ENCODE measurements at regions not wholly inside any gene's neighbourhood (a gene's known extent, or its start where the extent isn't known, plus 50 kb on each side); places are given as distances from the start of the nearest gene placed in this dataset.

DNA sequence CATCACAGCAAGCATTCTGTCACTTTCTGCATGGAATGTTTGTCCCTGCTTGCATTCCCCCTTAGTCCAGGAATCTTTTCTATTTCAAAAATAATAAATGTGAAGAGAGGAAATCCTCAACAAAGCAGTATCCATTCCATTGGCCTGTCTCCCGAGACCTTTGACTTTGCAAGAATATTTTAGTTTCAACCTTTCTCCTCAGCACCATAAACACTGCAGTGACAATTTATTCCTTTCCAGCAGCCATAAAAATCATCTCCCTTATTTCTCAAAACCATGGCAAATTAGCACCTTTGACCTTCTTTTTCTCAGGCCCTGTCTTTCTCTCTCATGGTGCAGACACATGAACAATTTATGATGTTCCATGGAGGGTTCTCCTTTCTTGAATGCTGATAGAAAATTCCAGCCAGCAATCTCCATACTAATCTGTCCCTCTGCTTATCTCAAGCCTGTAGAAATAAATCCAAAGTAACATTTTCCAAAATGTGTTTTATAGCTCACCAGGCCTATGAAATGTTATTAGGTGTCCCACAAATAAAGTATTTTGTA lies 352.1 kb upstream of the CCL2 start:
- Mint-ChIP-seq H3K9me3 (no peaks in the 10 kb centered on the region), H3K27ac (no peak overlapping the region), H3K36me3 (no peaks in the 10 kb centered on the region), H3K4me1 (no peaks in the 10 kb centered on the region), H3K27me3 (ENCODE audit: low read depth) (peaks cover 39% of the 10 kb centered on the region), H3K4me3 (no peak overlapping the region)
- TF ChIP-seq, protein P1, sequence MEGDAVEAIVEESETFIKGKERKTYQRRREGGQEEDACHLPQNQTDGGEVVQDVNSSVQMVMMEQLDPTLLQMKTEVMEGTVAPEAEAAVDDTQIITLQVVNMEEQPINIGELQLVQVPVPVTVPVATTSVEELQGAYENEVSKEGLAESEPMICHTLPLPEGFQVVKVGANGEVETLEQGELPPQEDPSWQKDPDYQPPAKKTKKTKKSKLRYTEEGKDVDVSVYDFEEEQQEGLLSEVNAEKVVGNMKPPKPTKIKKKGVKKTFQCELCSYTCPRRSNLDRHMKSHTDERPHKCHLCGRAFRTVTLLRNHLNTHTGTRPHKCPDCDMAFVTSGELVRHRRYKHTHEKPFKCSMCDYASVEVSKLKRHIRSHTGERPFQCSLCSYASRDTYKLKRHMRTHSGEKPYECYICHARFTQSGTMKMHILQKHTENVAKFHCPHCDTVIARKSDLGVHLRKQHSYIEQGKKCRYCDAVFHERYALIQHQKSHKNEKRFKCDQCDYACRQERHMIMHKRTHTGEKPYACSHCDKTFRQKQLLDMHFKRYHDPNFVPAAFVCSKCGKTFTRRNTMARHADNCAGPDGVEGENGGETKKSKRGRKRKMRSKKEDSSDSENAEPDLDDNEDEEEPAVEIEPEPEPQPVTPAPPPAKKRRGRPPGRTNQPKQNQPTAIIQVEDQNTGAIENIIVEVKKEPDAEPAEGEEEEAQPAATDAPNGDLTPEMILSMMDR (IDR thresholded peaks at IDR 0.05; ENCODE audit: unreplicated experiment): no peak
- no peak for DNase-seq (ENCODE audit: low spot score in 2 of 2, unreplicated experiment in 2 of 2)

DNA sequence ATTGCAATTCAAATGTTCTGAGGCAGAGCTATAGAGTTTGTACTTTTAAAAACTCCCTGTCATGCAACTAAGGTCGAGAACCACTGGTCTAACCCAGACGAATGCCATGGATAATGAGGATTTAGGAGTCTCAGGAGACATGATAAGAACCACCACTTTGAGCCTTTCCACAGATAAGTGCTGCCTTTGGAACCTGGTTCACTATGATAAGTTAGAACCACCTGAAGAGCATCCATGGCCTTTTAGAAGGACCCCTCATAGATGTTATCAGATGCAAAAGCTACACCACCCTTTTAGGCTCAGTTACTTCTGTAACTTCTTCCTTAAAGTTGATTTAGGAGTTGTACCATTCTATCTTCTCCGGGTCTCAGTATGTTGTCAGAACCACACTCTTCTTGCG lies 350.6 kb upstream of the CCL2 start:
- Mint-ChIP-seq H3K9me3 (no peaks in the 10 kb centered on the region), H3K4me3 (no peak overlapping the region), H3K27me3 (ENCODE audit: low read depth) (peaks cover 42% of the 10 kb centered on the region), H3K27ac (no peak overlapping the region), H3K36me3 (no peaks in the 10 kb centered on the region), H3K4me1 (no peaks in the 10 kb centered on the region)
- no peak for DNase-seq (ENCODE audit: low spot score in 2 of 2, unreplicated experiment in 2 of 2)
- TF ChIP-seq, protein P1 (IDR thresholded peaks at IDR 0.05; ENCODE audit: unreplicated experiment): no peak

DNA sequence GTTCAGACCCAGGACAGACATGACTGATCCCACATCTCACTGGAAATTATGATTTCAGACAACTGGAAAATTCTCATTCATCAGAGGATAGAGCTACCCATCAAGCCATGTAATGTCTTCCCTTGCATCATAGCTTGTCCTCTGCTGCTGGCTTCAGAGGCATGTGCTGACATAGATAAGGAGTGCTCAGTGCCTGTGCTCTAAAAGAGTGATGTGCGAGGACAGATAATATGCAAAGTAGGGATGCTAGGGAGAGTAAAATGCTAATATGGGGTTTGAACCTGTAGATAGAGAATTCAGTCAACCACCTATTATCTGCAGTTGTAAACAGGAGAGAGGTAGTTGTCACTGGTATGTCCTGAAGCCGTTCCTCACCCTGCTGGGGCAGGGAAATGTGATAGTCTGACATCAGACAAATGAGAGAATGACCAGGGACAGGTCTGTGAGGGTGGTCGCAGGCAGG lies 349.7 kb upstream of the CCL2 start:
- H3K27me3 Mint-ChIP-seq (ENCODE audit: low read depth): peaks cover 38% of the 10 kb centered on the region
- H3K4me1 Mint-ChIP-seq: no peaks in the 10 kb centered on the region
- H3K27ac Mint-ChIP-seq: no peak overlapping the region
- TF ChIP-seq, protein P1 (IDR thresholded peaks at IDR 0.05; ENCODE audit: unreplicated experiment): no peak
- DNase-seq (ENCODE audit: low spot score in 2 of 2, unreplicated experiment in 2 of 2): no peak
- H3K9me3 Mint-ChIP-seq: no peaks in the 10 kb centered on the region
- H3K36me3 Mint-ChIP-seq: no peaks in the 10 kb centered on the region
- no peak overlapping the region for H3K4me3 Mint-ChIP-seq

DNA sequence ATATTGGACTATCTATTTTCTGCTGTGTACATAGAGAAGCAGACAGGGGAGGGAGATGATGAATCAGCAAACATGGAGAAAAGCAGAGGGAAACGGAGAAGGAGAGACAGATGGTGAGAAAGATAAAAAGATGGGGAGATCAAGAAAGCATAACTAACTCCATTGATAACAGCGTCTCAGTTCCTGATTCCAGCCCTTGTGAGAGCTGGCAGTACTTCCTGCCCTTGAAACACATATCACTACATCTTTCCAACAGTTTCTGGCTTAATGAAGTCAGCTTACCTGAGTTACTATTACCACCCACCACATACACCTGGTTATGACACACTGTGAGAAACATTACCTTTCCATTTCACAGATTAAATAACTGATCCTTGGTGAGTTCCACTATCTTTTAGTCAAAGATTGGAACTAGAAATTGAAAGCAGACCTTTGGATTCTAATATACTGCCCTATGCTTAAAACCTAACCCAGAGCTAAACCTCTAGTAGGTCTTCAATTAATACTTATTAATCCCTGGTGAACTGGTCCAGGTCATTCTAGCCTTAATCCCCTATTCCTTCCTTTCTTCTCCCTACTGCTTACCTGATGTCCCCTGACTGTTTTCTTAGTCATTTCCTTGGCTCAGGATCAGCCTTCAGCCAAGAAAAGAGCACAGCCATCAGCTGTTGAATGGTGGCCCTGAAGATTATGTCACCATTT lies 346.6 kb upstream of the CCL2 start:
- TF ChIP-seq, protein P1 (IDR thresholded peaks at IDR 0.05; ENCODE audit: unreplicated experiment): no peak
- DNase-seq (ENCODE audit: low spot score in 2 of 2, unreplicated experiment in 2 of 2): no peak
- no peaks in the 10 kb centered on the region for H3K9me3 Mint-ChIP-seq

DNA sequence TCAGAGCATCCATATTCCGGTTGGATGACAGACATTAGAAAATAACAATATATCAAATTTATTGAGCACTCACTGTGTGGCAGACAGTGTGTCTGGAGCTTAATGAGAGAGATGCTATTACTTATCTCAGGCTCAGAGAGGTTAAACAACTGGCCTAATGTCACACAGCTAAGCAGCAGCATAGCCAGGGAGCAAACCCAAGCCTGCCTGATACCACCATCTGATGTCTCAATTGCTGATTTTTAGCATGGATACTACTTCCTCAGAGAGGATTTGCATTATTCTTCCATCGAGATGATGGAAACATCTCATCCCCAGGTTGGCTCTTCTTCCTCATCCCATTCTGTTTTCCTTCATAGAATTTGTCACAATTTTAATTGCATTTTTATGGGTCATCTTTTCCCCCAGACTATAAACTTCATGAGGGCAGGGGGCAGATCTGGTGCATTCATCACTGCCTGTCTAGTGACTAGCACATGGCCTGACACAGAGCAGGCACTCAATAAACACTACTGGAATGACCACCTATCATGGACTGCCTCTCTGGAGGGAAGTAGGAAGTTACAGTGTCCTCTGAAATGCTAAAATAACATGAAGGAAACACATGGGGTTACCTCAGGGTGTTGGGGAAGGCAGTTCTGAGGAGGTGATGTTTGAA lies 344.8 kb upstream of the CCL2 start:
- H3K27ac Mint-ChIP-seq: no peak overlapping the region
- DNase-seq (ENCODE audit: low spot score in 2 of 2, unreplicated experiment in 2 of 2): no peak
- H3K36me3 Mint-ChIP-seq: no peaks in the 10 kb centered on the region
- TF ChIP-seq, protein P1 (IDR thresholded peaks at IDR 0.05; ENCODE audit: unreplicated experiment): no peak
- peaks cover 40% of the 10 kb centered on the region for H3K27me3 Mint-ChIP-seq (ENCODE audit: low read depth)
- no peaks in the 10 kb centered on the region for H3K9me3 Mint-ChIP-seq
- no peaks in the 10 kb centered on the region for H3K4me1 Mint-ChIP-seq
- no peak overlapping the region for H3K4me3 Mint-ChIP-seq

More for the DNA sequence above, 346.6 kb upstream of the CCL2 start:
- Mint-ChIP-seq H3K27ac (no peak overlapping the region), H3K36me3 (no peaks in the 10 kb centered on the region), H3K27me3 (ENCODE audit: low read depth) (peaks cover 33% of the 10 kb centered on the region), H3K4me3 (no peak overlapping the region), H3K4me1 (no peaks in the 10 kb centered on the region)

Measured in mesothelial cell of epicardium (in vitro differentiated cells).